Keratinocyte (primary cell): ENCODE measurements at regions not wholly inside any gene's neighbourhood (a gene's known extent, or its start where the extent isn't known, plus 50 kb on each side); places are given as distances from the start of the nearest gene placed in this dataset.

Source experiments
- CTCF ChIP-seq, 3 experiments: IDR thresholded peaks in 1 of 3; conservative IDR thresholded peaks in 1 of 3; optimal IDR thresholded peaks in 1 of 3; 2 replicates in 2 of 3; 3 replicates in 1 of 3; pipeline versions ENCODE3 to v1.5.1; 2011; ENCODE audit warnings: low read length in 3 of 3, mild to moderate bottlenecking in 3 of 3, moderate library complexity in 2 of 3, control low read depth in 1 of 3, inconsistent platforms in 1 of 3; ENCODE audit not compliant: insufficient read depth in 2 of 3; ENCODE audit errors: extremely low read depth in 1 of 3
- EZH2 ChIP-seq: IDR thresholded peaks from one replicate; pipeline ENCODE4 v1.6.1; 2012; ENCODE audit warnings: inconsistent platforms, mild to moderate bottlenecking, low read length, moderate library complexity

DNA sequence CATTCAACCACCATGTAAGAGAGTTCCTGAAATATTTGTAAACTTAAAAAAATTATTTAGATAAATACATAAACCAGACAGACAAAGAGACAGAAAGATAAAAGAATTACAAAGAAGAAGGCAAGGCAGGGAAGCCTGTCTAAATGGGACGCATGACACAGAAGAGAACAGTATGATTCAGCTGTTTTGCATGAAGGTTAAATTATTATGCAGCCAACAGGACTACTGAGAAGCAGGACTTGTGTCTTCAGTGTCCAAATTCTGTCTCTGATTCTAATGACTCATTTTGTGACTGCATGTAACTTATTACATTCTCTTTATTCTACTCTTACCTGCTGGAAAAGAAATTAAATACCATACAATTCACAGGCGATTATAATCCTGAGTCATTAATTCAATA, 340.4 kb upstream of the KCNMB2 start:
- TF ChIP-seq CTCF (optimal IDR thresholded peaks at IDR 0.05 in 1 of 3, IDR thresholded peaks at IDR 0.05 in 1 of 3, conservative IDR thresholded peaks at IDR 0.05 in 1 of 3; ENCODE audit: extremely low read depth in 1 of 3, insufficient read depth in 2 of 3, low read length in 3 of 3) (no peak), EZH2 (no peak)
